ENCODE measurements at regions not wholly inside any gene's neighbourhood (a gene's known extent, or its start where the extent isn't known, plus 50 kb on each side); places are given as distances from the start of the nearest gene placed in this dataset.
"Not testable (repeated sequence)": the region's sequence is repeated elsewhere in the genome, so short reads cannot be mapped to it uniquely, and the experiment has no call there.

DNA sequence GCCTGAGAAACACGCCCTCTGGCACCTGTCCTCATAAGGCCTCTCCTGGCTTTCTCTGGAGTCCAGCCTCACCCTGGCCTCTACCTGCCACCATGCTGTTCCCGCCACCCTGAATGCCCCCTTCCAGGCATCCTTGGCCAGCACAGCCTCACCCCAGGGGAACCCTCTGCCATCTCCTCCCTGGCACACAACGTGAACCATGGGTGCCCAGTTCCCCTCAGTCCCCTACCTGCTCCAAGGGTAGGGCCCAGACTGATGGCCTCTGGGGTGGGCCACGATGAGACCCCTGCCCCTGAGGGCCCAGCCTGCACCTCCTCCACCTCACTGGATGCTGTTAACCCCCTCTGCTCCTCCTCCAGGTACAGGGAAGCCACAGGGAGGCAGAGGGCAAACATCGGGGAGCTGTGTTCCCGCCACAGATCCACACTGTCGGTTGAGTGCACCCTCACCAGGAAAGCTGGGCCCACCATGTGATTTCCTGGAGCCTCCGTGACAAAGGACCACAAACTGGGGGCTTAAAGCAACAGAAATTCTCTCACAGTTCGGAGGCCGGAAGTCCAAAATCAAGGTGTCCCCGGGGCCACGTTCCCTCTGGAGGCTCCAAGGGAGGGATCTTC lies 169.6 kb downstream of the BRD1 start:
- DNase-seq (ENCODE audit: low read depth in 1 of 2, low spot score in 1 of 2) = no peak
- H3K27me3 ChIP-seq (ENCODE audit: insufficient read depth, poor library complexity, severe bottlenecking) = peaks cover 2% of the 10 kb centered on the region
- no peak overlapping the region for H3K27ac ChIP-seq (replicated peaks)
- H3K4me3 ChIP-seq (replicated peaks; ENCODE audit: insufficient read depth, low read length) = no peak overlapping the region
- TF ChIP-seq, protein P1, sequence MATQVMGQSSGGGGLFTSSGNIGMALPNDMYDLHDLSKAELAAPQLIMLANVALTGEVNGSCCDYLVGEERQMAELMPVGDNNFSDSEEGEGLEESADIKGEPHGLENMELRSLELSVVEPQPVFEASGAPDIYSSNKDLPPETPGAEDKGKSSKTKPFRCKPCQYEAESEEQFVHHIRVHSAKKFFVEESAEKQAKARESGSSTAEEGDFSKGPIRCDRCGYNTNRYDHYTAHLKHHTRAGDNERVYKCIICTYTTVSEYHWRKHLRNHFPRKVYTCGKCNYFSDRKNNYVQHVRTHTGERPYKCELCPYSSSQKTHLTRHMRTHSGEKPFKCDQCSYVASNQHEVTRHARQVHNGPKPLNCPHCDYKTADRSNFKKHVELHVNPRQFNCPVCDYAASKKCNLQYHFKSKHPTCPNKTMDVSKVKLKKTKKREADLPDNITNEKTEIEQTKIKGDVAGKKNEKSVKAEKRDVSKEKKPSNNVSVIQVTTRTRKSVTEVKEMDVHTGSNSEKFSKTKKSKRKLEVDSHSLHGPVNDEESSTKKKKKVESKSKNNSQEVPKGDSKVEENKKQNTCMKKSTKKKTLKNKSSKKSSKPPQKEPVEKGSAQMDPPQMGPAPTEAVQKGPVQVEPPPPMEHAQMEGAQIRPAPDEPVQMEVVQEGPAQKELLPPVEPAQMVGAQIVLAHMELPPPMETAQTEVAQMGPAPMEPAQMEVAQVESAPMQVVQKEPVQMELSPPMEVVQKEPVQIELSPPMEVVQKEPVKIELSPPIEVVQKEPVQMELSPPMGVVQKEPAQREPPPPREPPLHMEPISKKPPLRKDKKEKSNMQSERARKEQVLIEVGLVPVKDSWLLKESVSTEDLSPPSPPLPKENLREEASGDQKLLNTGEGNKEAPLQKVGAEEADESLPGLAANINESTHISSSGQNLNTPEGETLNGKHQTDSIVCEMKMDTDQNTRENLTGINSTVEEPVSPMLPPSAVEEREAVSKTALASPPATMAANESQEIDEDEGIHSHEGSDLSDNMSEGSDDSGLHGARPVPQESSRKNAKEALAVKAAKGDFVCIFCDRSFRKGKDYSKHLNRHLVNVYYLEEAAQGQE (IDR thresholded peaks at IDR 0.05; ENCODE audit: insufficient replicate concordance, low read depth) = no peak
- TF ChIP-seq POLR2AphosphoS5 (IDR thresholded peaks at IDR 0.05; ENCODE audit: low read depth) = no peak
- no peak for TF ChIP-seq SPI1 (IDR thresholded peaks at IDR 0.05; ENCODE audit: borderline replicate concordance, low read depth)
- TF ChIP-seq, protein P2, sequence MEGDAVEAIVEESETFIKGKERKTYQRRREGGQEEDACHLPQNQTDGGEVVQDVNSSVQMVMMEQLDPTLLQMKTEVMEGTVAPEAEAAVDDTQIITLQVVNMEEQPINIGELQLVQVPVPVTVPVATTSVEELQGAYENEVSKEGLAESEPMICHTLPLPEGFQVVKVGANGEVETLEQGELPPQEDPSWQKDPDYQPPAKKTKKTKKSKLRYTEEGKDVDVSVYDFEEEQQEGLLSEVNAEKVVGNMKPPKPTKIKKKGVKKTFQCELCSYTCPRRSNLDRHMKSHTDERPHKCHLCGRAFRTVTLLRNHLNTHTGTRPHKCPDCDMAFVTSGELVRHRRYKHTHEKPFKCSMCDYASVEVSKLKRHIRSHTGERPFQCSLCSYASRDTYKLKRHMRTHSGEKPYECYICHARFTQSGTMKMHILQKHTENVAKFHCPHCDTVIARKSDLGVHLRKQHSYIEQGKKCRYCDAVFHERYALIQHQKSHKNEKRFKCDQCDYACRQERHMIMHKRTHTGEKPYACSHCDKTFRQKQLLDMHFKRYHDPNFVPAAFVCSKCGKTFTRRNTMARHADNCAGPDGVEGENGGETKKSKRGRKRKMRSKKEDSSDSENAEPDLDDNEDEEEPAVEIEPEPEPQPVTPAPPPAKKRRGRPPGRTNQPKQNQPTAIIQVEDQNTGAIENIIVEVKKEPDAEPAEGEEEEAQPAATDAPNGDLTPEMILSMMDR (IDR thresholded peaks at IDR 0.05; ENCODE audit: insufficient read depth, low read length) = no peak
- TF ChIP-seq GABPA (IDR thresholded peaks at IDR 0.05; ENCODE audit: low read depth) = no peak

DNA sequence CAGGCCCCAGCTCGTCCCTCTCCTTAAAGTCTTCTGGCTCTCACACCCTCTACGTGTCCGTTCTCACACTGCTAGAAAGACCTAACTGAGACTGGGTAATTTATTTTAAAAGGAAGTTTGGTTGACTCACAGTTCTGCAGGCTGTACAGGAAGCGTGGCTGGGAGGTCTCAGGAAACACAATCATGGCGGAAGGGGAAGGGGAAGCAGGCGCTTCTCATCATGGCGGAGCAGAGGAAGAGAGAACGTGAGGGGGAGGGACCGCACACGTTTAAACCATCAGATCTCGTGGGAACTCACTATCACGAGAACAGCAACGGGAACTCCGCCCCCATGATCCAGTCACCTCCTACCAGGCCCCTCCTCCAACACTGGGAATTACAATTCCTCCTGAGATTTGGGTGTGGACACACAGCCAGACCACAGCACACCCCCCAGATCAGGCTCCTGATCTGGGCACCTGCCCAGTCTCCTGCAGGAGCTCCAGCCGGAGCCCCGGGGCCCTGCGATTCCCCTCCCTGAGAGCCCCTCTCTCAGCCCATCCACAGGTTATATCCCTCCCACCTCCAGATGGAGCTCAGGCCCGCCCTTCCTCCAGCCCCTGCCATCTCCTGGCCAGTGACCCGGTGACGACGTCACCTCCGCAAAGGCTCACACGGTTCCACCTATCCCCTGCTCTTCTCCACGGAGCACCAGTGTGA lies 170.2 kb downstream of the BRD1 start:
- TF ChIP-seq SPI1 (IDR thresholded peaks at IDR 0.05; ENCODE audit: borderline replicate concordance, low read depth) (peak; percentile 70; the same call in 1 of the 2 replicates), POLR2AphosphoS5 (IDR thresholded peaks at IDR 0.05; ENCODE audit: low read depth) (peak; percentile 85)
- TF ChIP-seq, protein P2 (IDR thresholded peaks at IDR 0.05; ENCODE audit: insufficient read depth, low read length) = no peak
- peak; percentile 87 to 91 for DNase-seq (ENCODE audit: low read depth in 1 of 2, low spot score in 1 of 2)
- Histone ChIP-seq H3K27me3 (ENCODE audit: insufficient read depth, poor library complexity, severe bottlenecking) (peaks cover 2% of the 10 kb centered on the region), H3K27ac (replicated peaks) (peak overlapping the region; percentile 66), H3K4me3 (replicated peaks; ENCODE audit: insufficient read depth, low read length) (peak overlapping the region; percentile 55)

DNA sequence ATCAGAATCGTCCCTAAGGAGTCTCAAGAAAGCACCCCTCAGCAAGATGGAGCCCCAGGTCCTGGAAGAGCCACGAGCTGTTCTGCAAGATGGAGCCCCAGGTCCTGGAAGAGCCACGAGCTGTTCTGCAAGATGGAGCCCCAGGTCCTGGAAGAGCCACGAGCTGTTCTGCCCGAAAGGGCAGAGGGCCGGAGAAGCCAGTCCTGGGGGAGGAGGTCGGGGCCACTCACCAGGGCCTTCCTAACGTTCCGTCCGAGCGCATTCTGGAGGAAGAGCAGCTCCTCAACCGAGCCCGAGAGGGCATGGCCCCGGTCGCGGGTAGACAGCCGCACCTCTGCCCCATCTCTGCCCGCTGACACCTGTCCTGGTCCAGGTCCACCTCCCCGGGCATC lies 170.8 kb downstream of the BRD1 start:
- DNase-seq (ENCODE audit: low read depth in 1 of 2, low spot score in 1 of 2) = peak; percentile 35 to 96
- peak overlapping the region; percentile 66 for H3K27ac ChIP-seq (replicated peaks)
- H3K27me3 ChIP-seq (ENCODE audit: insufficient read depth, poor library complexity, severe bottlenecking) = not testable (repeated sequence)
- H3K4me3 ChIP-seq (replicated peaks; ENCODE audit: insufficient read depth, low read length) = peak overlapping the region; percentile 55

DNA sequence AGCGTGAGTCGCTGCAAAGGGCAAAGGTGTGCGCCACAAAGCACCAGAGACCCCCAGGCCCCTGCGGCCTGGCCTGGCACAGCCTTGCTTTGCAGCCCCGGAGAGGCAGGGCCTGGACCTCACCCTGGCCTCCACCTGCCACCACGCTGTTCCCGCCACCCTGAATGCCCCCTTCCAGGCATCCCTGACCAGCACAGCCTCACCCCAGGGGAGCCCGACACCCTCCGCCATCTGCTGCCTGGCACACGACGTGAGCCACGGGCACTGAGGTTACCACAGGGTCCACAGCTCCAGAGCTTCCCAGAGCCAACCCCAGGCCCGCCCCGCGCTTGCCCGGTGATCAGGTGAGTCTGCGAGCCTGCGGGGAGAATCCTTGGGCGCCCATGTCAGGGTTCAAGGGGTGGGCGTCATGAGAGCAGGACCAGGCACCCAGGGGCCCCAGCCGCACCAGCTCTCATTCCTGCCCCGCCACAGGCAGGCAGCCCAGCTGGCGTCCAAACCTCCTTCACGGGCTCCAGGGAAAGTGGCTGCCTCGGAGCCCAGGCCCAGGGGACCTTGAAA lies 171.3 kb downstream of the BRD1 start:
- H3K4me3 ChIP-seq (replicated peaks; ENCODE audit: insufficient read depth, low read length) = peak overlapping the region; percentile 55
- H3K27me3 ChIP-seq (ENCODE audit: insufficient read depth, poor library complexity, severe bottlenecking) = no peaks in the 10 kb centered on the region
- peak overlapping the region; percentile 66 for H3K27ac ChIP-seq (replicated peaks)
- TF ChIP-seq SPI1 (IDR thresholded peaks at IDR 0.05; ENCODE audit: borderline replicate concordance, low read depth) (no peak), GABPA (IDR thresholded peaks at IDR 0.05; ENCODE audit: low read depth) (no peak), POLR2AphosphoS5 (IDR thresholded peaks at IDR 0.05; ENCODE audit: low read depth) (no peak)
- TF ChIP-seq, protein P2 (IDR thresholded peaks at IDR 0.05; ENCODE audit: insufficient read depth, low read length) = no peak
- TF ChIP-seq, protein P1 (IDR thresholded peaks at IDR 0.05; ENCODE audit: insufficient replicate concordance, low read depth) = no peak
- peak in 1 of 2 experiments; percentile 16 for DNase-seq (ENCODE audit: low read depth in 1 of 2, low spot score in 1 of 2)

All from HL-60 (cell line).